ENCODE measurements at regions not wholly inside any gene's neighbourhood (a gene's known extent, or its start where the extent isn't known, plus 50 kb on each side); places are given as distances from the start of the nearest gene placed in this dataset.

- Histone ChIP-seq H2AFZ (ENCODE audit: insufficient read depth, low read depth, low read length, poor library complexity, severe bottlenecking) (no peak overlapping the region), H3K4me1 (ENCODE audit: control insufficient read depth in 2 of 2, insufficient read depth in 2 of 2, low read length in 2 of 2) (no peaks in the 10 kb centered on the region), H3K27ac (ENCODE audit: low read length in 2 of 2) (no peak overlapping the region), H3K4me3 (ENCODE audit: control extremely low read depth in 1 of 5, extremely low read depth in 1 of 5, insufficient read depth in 1 of 5, low read depth in 2 of 5, low read length in 4 of 5) (no peak overlapping the region), H3K79me2 (ENCODE audit: control insufficient read depth, insufficient read depth, low read length) (no peaks in the 10 kb centered on the region), H4K20me1 (ENCODE audit: control insufficient read depth, insufficient read depth, low read length, poor library complexity, severe bottlenecking) (no peaks in the 10 kb centered on the region), H3K9me3 (ENCODE audit: control extremely low read depth in 1 of 3, control insufficient read depth in 2 of 3, insufficient read depth in 1 of 3, low read length in 2 of 3) (peaks cover 0 to 3% (median 0%) of the 10 kb centered on the region in 3 donors), H3K9ac (ENCODE audit: low read length) (no peak overlapping the region), H3K27me3 (replicated peaks in 1 of 4; ENCODE audit: control extremely low read depth in 1 of 4, control insufficient read depth in 3 of 4, insufficient read depth in 4 of 4, low read length in 3 of 4) (no peaks in the 10 kb centered on the region), H3K4me2 (replicated peaks; ENCODE audit: low read depth, low read length, poor library complexity, severe bottlenecking) (no peak overlapping the region), H3K36me3 (replicated peaks in 1 of 2; ENCODE audit: control extremely low read depth in 1 of 2, control insufficient read depth in 1 of 2, extremely low read depth in 1 of 2, insufficient read depth in 2 of 2, low read length in 1 of 2) (no peaks in the 10 kb centered on the region)
- TF ChIP-seq EZH2 (IDR thresholded peaks at IDR 0.05; ENCODE audit: borderline replicate concordance, insufficient read depth, low read depth, low read length, poor library complexity, severe bottlenecking) (no peak), CTCF (IDR thresholded peaks at IDR 0.05) (no peak)
- ATAC-seq (ENCODE audit: low read depth) = no peak
- Mint-ChIP-seq H3K27me3 (no peaks in the 10 kb centered on the region), H3K27ac (no peak overlapping the region), H3K4me1 (no peaks in the 10 kb centered on the region), H3K4me3 (no peak overlapping the region), H3K9me3 (ENCODE audit: insufficient read depth) (no peaks in the 10 kb centered on the region)
- CTCF ChIA-PET = no interaction called here
- POLR2A ChIA-PET = no interaction called here
- 79% methylated on average over 2 of the region's 2 CpGs for WGBS (ENCODE audit: insufficient coverage)
- no peak for DNase-seq
- intact Hi-C loops (cut with micrococcal nuclease) = no loop called here
Observed at GRCh38 chr1:170388489-170388888, 143.5 kb upstream of the GORAB start.

GRCh38 chr1:170395149-170395548 lies 136.8 kb upstream of the GORAB start:
- Histone ChIP-seq H3K9me3 (ENCODE audit: control extremely low read depth in 1 of 3, control insufficient read depth in 2 of 3, insufficient read depth in 1 of 3, low read length in 2 of 3) (peaks cover 0 to 3% (median 0%) of the 10 kb centered on the region in 3 donors), H3K79me2 (ENCODE audit: control insufficient read depth, insufficient read depth, low read length) (no peaks in the 10 kb centered on the region), H3K36me3 (replicated peaks in 1 of 2; ENCODE audit: control extremely low read depth in 1 of 2, control insufficient read depth in 1 of 2, extremely low read depth in 1 of 2, insufficient read depth in 2 of 2, low read length in 1 of 2) (no peaks in the 10 kb centered on the region), H3K4me1 (ENCODE audit: control insufficient read depth in 2 of 2, insufficient read depth in 2 of 2, low read length in 2 of 2) (no peaks in the 10 kb centered on the region), H3K4me3 (ENCODE audit: control extremely low read depth in 1 of 5, extremely low read depth in 1 of 5, insufficient read depth in 1 of 5, low read depth in 2 of 5, low read length in 4 of 5) (no peak overlapping the region), H3K4me2 (replicated peaks; ENCODE audit: low read depth, low read length, poor library complexity, severe bottlenecking) (no peak overlapping the region), H2AFZ (ENCODE audit: insufficient read depth, low read depth, low read length, poor library complexity, severe bottlenecking) (no peak overlapping the region), H4K20me1 (ENCODE audit: control insufficient read depth, insufficient read depth, low read length, poor library complexity, severe bottlenecking) (no peaks in the 10 kb centered on the region), H3K27me3 (replicated peaks in 1 of 4; ENCODE audit: control extremely low read depth in 1 of 4, control insufficient read depth in 3 of 4, insufficient read depth in 4 of 4, low read length in 3 of 4) (no peaks in the 10 kb centered on the region), H3K27ac (ENCODE audit: low read length in 2 of 2) (no peak overlapping the region), H3K9ac (ENCODE audit: low read length) (no peak overlapping the region)
- Mint-ChIP-seq H3K27me3 (peaks cover 3% of the 10 kb centered on the region), H3K4me1 (no peaks in the 10 kb centered on the region), H3K9me3 (ENCODE audit: insufficient read depth) (no peaks in the 10 kb centered on the region), H3K4me3 (no peak overlapping the region), H3K27ac (no peak overlapping the region)
- TF ChIP-seq EZH2 (IDR thresholded peaks at IDR 0.05; ENCODE audit: borderline replicate concordance, insufficient read depth, low read depth, low read length, poor library complexity, severe bottlenecking) (no peak), CTCF (IDR thresholded peaks at IDR 0.05) (no peak)
- CTCF ChIA-PET = no interaction called here
- no peak for DNase-seq
- no CpG with 5 or more reads among the region's 2 CpGs for WGBS (ENCODE audit: insufficient coverage)
- POLR2A ChIA-PET = no interaction called here
- ATAC-seq (ENCODE audit: low read depth) = no peak
- intact Hi-C loops (cut with micrococcal nuclease) = no loop called here

Data from B cell (primary cell).